Thyroid gland (tissue), 4 donors: ENCODE measurements at regions not wholly inside any gene's neighbourhood (a gene's known extent, or its start where the extent isn't known, plus 50 kb on each side); places are given as distances from the start of the nearest gene placed in this dataset.

ENCODE experiments used
- CTCF ChIP-seq, 6 experiments: fragments of 200-600 bp in 3 of 6; fragments of 450-650 bp in 3 of 6; sonication (generic) in 3 of 6; IDR thresholded peaks; one replicate each; pipeline ENCODE4 v1.5.1; 2016 to 2019; ENCODE audit warnings: antibody characterized with exemption in 6 of 6, mild to moderate bottlenecking in 2 of 6, inconsistent platforms in 1 of 6, moderate library complexity in 1 of 6
- POLR2A ChIP-seq, 2 donors: fragments of 450-650 bp; IDR thresholded peaks; one replicate each; pipeline ENCODE4 v1.6.1; 2017; ENCODE audit warnings: antibody characterized with exemption in 2 of 2, mild to moderate bottlenecking in 2 of 2, moderate library complexity in 1 of 2

- no peak for TF ChIP-seq CTCF (IDR thresholded peaks at IDR 0.05)
- no peak for TF ChIP-seq POLR2A (IDR thresholded peaks at IDR 0.05)
Observed at GRCh38 chr17:79226037-79226436, 151.4 kb downstream of the ENGASE start.
